DND-41 (cell line): ENCODE measurements at regions not wholly inside any gene's neighbourhood (a gene's known extent, or its start where the extent isn't known, plus 50 kb on each side); places are given as distances from the start of the nearest gene placed in this dataset.

Experiments
- EZH2 ChIP-seq: IDR thresholded peaks from 3 replicates; pipeline ENCODE4 v1.6.1; 2012; ENCODE audit warnings: borderline replicate concordance, low read depth, mild to moderate bottlenecking, moderate library complexity, low read length, inconsistent platforms; ENCODE audit not compliant: severe bottlenecking
- TF ChIP-seq, protein P1 (sequence below): IDR thresholded peaks from 2 replicates; pipeline ENCODE4 v1.5.1; 2012; ENCODE audit warnings: borderline replicate concordance, low read length, moderate library complexity, mild to moderate bottlenecking; ENCODE audit not compliant: poor library complexity, severe bottlenecking; ENCODE audit errors: extremely low read depth

DNA sequence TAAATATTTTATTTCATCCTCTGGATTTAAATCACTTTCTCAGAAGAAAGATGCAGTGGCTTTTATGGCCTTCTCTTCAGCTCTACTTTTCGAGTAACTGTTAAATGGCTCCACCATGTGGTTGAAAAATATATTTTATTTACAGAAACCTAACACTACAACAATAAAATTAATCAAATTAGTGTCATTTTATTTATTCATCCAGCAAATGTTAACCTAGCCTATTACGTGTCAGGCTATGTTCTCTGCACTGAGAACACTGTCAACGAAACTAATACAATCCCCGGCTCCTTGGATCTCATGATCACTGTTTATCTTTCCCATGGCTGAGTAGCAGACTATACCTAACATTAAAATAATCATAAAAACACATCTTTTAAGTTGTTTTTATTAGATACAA, 148.0 kb upstream of the OSTN start:
- TF ChIP-seq, protein P1, sequence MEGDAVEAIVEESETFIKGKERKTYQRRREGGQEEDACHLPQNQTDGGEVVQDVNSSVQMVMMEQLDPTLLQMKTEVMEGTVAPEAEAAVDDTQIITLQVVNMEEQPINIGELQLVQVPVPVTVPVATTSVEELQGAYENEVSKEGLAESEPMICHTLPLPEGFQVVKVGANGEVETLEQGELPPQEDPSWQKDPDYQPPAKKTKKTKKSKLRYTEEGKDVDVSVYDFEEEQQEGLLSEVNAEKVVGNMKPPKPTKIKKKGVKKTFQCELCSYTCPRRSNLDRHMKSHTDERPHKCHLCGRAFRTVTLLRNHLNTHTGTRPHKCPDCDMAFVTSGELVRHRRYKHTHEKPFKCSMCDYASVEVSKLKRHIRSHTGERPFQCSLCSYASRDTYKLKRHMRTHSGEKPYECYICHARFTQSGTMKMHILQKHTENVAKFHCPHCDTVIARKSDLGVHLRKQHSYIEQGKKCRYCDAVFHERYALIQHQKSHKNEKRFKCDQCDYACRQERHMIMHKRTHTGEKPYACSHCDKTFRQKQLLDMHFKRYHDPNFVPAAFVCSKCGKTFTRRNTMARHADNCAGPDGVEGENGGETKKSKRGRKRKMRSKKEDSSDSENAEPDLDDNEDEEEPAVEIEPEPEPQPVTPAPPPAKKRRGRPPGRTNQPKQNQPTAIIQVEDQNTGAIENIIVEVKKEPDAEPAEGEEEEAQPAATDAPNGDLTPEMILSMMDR: peak; percentile 54
- TF ChIP-seq EZH2: no peak
